ENCODE measurements at regions not wholly inside any gene's neighbourhood (a gene's known extent, or its start where the extent isn't known, plus 50 kb on each side); places are given as distances from the start of the nearest gene placed in this dataset.

DNA sequence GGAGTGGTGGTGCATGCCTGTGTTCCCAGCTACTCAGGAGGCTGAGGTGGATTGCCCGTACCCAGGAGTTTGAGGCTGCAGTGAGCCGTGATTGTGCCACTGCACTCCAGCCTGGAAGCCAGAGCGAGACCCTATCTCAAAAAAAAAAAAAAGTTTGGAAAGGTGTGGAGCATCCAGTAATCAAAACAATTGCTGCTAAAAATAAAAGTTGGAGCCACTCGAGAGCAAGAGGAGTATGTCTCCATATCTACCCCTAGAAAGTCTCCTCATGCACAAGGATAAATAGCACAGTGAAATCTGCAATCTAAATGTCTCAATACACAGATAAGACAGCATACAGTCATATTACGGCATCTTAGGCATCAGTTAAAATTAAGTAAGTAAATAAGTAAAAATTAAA lies 81.5 kb upstream of the NEBL start:
- no peak for TF ChIP-seq EZH2 (IDR thresholded peaks at IDR 0.05)
- TF ChIP-seq POLR2AphosphoS5 (IDR thresholded peaks at IDR 0.05; ENCODE audit: borderline replicate concordance, low read depth, low read length), result no peak

Data from SK-N-MC (cell line).